NB4 (cell line): ENCODE measurements at regions not wholly inside any gene's neighbourhood (a gene's known extent, or its start where the extent isn't known, plus 50 kb on each side); places are given as distances from the start of the nearest gene placed in this dataset.
"Not testable (repeated sequence)": the region's sequence is repeated elsewhere in the genome, so short reads cannot be mapped to it uniquely, and the experiment has no call there.

Source experiments
- DNase-seq: peaks from one replicate; pipeline ENCODE4 v3.0.0; 2010; ENCODE audit warnings: low read depth
- H3K4me3 ChIP-seq: one replicate; pipeline ENCODE4 v1.5.1; 2011; ENCODE audit warnings: mild to moderate bottlenecking, low read depth, low read length, moderate library complexity
- MYC ChIP-seq: IDR thresholded peaks from 2 replicates; pipeline ENCODE4 v1.6.1; 2011; ENCODE audit warnings: low read depth, low read length
- POLR2A ChIP-seq: IDR thresholded peaks from 2 replicates; pipeline ENCODE4 v1.6.1; 2011; ENCODE audit warnings: mild to moderate bottlenecking; ENCODE audit not compliant: insufficient read length; ENCODE audit errors: extremely low read depth
- TF ChIP-seq, protein P1 (sequence below): IDR thresholded peaks from one replicate; pipeline ENCODE4 v1.5.1; 2012; ENCODE audit warnings: low read depth, low read length
- TF ChIP-seq, protein P2 (sequence below): IDR thresholded peaks from 2 replicates; pipeline ENCODE4 v1.6.1; 2011; ENCODE audit warnings: low read depth, low read length

DNA sequence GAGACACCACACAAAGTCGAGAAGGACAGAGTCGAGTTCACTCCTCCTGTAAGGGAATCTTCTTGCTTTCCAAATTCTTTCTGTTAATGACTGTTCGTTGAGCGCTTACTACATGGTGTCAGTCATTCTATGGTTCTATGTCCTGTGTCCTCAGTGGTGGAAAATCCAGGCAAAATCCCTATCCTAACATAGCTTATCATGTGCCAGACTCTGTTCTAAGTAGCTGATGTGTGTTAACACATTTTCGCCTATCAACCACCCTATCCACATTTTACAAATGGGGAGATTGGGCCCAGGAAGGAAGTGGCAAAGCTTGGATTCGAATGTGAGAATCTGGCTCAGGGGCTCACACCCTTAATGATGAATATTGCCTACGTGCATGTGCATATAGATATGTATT is 280.1 kb downstream of the GATA3 start:
- DNase-seq = no peak
- TF ChIP-seq, protein P1, sequence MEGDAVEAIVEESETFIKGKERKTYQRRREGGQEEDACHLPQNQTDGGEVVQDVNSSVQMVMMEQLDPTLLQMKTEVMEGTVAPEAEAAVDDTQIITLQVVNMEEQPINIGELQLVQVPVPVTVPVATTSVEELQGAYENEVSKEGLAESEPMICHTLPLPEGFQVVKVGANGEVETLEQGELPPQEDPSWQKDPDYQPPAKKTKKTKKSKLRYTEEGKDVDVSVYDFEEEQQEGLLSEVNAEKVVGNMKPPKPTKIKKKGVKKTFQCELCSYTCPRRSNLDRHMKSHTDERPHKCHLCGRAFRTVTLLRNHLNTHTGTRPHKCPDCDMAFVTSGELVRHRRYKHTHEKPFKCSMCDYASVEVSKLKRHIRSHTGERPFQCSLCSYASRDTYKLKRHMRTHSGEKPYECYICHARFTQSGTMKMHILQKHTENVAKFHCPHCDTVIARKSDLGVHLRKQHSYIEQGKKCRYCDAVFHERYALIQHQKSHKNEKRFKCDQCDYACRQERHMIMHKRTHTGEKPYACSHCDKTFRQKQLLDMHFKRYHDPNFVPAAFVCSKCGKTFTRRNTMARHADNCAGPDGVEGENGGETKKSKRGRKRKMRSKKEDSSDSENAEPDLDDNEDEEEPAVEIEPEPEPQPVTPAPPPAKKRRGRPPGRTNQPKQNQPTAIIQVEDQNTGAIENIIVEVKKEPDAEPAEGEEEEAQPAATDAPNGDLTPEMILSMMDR = no peak
- TF ChIP-seq, protein P2, sequence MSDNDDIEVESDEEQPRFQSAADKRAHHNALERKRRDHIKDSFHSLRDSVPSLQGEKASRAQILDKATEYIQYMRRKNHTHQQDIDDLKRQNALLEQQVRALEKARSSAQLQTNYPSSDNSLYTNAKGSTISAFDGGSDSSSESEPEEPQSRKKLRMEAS = no peak
- no peak for TF ChIP-seq MYC
- TF ChIP-seq POLR2A = no peak
- no peak overlapping the region for H3K4me3 ChIP-seq

DNA sequence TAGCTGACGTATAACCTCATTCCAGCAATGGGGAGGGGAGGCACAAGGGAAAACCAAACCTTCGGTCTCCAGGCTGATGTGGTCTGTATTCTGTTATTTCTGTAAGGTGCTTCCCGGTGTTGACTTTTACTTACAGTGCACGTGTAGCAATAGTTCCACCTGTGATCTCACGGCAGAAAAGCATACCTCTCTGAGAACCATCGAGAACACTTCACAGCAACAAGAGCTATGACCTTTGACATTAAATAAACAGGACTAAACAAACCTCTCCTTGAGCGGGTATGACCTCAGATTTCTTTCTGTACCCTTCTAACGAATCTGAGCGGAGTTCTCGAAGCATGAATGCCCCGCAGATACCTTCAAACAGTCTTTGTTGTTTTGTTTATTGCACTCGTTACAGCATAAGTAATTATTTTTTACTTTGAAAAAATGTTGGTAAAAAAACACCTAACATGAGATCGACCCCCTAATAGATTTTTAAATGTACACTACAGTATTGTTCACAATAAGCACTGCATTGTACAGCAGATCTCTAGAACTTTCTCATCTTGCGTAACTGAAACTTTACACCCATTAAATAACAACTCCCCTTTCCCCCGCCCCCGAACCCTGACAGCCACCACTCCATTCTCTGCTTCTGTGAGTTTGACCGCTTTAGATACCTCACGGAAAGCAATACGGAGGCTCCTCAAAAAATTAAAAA is 282.3 kb downstream of the GATA3 start:
- TF ChIP-seq POLR2A = no peak
- TF ChIP-seq, protein P2 = no peak
- TF ChIP-seq, protein P1 = no peak
- no peak for TF ChIP-seq MYC
- H3K4me3 ChIP-seq = no peak overlapping the region
- no peak for DNase-seq

DNA sequence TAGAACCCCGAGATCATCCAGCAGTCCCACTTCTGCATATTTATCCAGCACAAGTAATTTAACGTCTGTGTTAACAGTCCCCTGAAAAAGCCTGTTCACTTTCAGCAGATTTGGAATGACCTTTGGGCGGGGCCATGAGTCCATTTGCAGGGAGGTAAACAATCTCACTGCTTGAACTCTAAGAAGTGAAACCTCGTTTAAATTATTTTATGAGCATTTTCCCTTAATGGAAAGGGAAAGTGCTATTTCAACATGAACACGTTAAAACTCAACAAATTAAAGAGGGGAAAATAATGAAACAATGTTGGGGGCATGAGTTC is 282.8 kb downstream of the GATA3 start:
- H3K4me3 ChIP-seq = no peak overlapping the region
- no peak for DNase-seq
- TF ChIP-seq MYC (no peak), POLR2A (no peak)
- TF ChIP-seq, protein P1 = no peak
- TF ChIP-seq, protein P2 = no peak

DNA sequence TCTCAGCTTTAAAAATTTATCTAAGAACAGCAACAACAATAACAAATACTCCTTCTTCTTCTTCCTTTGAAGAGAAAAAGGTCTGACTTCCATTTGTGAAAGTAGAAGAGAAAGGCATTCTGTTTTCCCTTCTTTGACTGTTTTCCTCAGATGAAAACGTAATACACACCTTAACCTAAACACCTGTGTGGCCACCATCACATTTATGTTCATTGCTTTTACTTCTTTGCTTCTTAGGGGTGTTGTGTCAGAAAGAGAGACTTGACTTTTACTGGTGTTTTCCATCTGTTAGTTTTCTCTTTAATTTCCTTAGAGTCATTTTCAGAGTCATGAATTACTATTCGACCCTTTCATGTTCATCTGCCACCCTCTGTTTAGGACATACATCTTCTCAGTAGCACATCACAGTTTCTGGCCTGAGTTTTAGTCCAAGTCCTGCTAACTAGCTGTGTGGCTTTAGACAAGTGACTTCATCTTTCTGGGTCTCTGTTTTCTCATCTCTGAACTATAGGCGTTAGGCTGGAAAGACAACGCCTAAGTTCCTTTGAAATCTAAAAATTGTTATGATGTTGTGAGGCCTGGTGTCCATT is 283.8 kb downstream of the GATA3 start:
- no peak overlapping the region for H3K4me3 ChIP-seq
- TF ChIP-seq, protein P2 = no peak
- TF ChIP-seq, protein P1 = no peak
- no peak for TF ChIP-seq MYC
- no peak for TF ChIP-seq POLR2A
- no peak for DNase-seq

DNA sequence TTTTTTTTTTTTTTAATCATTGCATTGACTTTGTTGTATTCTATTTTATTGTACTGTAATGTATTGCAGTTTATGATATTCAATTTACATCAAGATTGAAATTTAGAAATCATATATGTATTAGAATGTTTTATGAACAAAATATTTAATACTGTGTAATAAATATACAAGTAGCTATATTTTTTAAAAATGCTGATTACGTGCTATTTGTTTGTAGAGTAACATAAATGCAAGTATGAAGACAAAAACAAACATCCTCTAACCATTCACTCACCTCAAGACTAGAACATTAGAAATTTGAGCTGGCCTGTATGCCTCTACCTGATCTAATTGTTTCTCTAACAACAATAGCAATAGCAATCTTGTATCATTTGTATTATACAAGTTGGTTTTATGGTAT is 290.3 kb downstream of the GATA3 start:
- no peak for TF ChIP-seq POLR2A
- no peak overlapping the region for H3K4me3 ChIP-seq
- no peak for DNase-seq

DNA sequence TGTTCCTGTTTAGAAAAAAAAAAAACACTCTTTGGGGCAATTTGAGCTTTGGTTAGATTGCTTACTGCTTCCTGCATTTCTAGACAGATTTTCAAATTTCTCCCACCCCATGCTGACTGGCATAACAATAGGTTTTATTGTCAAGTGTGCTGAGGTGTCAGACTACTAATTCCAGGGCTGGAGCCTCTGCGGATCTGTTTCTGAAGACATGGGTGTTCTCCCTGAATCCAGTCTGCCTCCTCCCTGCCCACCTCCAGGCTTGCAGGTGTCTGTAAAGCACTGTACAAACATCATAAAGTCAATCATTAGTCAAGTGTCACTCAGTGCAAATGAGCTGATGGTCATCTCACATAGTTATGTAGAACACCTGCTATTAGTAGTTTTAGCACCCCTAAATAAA is 292.4 kb downstream of the GATA3 start:
- DNase-seq = no peak
- TF ChIP-seq MYC = no peak
- TF ChIP-seq POLR2A = no peak
- TF ChIP-seq, protein P2 = no peak
- TF ChIP-seq, protein P1 = no peak

DNA sequence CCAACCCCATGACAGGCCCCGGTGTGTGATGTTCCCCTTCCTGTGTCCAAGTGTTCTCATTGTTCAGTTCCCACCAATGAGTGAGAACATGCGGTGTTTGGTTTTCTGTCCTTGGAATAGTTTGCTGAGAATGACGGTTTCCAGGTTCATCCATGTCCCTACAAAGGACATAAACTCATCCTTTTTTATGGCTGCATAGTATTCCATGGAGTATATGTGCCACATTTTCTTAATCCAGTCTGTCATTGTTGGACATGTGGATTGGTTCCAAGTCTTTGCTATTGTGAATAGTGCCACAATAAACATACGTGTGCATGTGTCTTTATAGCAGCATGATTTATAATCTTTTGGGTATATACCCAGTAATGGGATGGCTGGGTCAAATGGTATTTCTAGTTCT is 293.1 kb downstream of the GATA3 start:
- H3K4me3 ChIP-seq, DNase-seq: not testable (repeated sequence)

More for the DNA sequence above, 292.4 kb downstream of the GATA3 start:
- no peak overlapping the region for H3K4me3 ChIP-seq
